H1 (cell line): ENCODE measurements at regions not wholly inside any gene's neighbourhood (a gene's known extent, or its start where the extent isn't known, plus 50 kb on each side); places are given as distances from the start of the nearest gene placed in this dataset.
A peak's percentile ranks its signal among the peaks of the same experiment; 100 is the strongest.
"Not testable (repeated sequence)": the region's sequence is repeated elsewhere in the genome, so short reads cannot be mapped to it uniquely, and the experiment has no call there.

Source experiments
- CTCF ChIA-PET: fragments of 300-600 bp; sonication (Branson Sonifier 250); formaldehyde crosslinking; loops from one replicate; lab custom pipeline; 2021; ENCODE audit not compliant: partially characterized antibody; lab: Charles Lee
- POLR2A ChIA-PET: fragments of 300-600 bp; sonication (Branson Sonifier 250); formaldehyde crosslinking; loops from one replicate; lab custom pipeline; 2021; ENCODE audit warnings: inconsistent platforms; ENCODE audit not compliant: partially characterized antibody; lab: Charles Lee
- DNase-seq, 2 experiments: peaks; one replicate each; pipeline versions ENCODE4 v3.0.0 to v3.0.0-alpha.2; 2010 to 2022; ENCODE audit warnings: low spot score in 2 of 2, low read depth in 1 of 2, mixed read lengths in 1 of 2
- FAIRE-seq: peaks from 2 replicates; lab custom pipeline; 2011; peaks lifted over from hg19 to GRCh38; lab: Jason Lieb, UNC
- H2AFZ ChIP-seq: 2 replicates; pipeline ENCODE4 v1.8.1; 2012; ENCODE audit warnings: low read length, inconsistent platforms
- H2AK5ac ChIP-seq: 2 replicates; pipeline ENCODE4 v1.6.1; 2013; ENCODE audit warnings: low read depth, low read length
- H2BK120ac ChIP-seq: replicated peaks from 2 replicates; pipeline ENCODE3; 2013; ENCODE audit warnings: low read depth, low read length, inconsistent platforms
- H2BK12ac ChIP-seq: 2 replicates; pipeline ENCODE4 v1.6.1; 2013; ENCODE audit warnings: low read depth, low read length
- H2BK15ac ChIP-seq: 2 replicates; pipeline ENCODE4 v1.6.1; 2013; ENCODE audit warnings: low read length
- H2BK20ac ChIP-seq: 2 replicates; pipeline ENCODE4 v1.6.1; 2013; ENCODE audit warnings: low read length
- H2BK5ac ChIP-seq: 2 replicates; pipeline ENCODE4 v1.6.1; 2013; ENCODE audit warnings: low read depth, low read length
- H3K14ac ChIP-seq: 2 replicates; pipeline ENCODE4 v1.6.1; 2013; ENCODE audit warnings: inconsistent platforms; ENCODE audit not compliant: insufficient read length
- H3K18ac ChIP-seq: 2 replicates; pipeline ENCODE4 v1.6.1; 2013; ENCODE audit warnings: low read length; ENCODE audit errors: extremely low read depth
- H3K23ac ChIP-seq: 2 replicates; pipeline ENCODE4 v1.6.1; 2013; ENCODE audit warnings: inconsistent platforms; ENCODE audit not compliant: insufficient read length
- H3K23me2 ChIP-seq: 2 replicates; pipeline ENCODE4 v1.6.1; 2013; ENCODE audit warnings: low read depth, low read length
- H3K27ac ChIP-seq: 2 replicates; pipeline ENCODE4 v1.6.1; 2011; ENCODE audit warnings: low read depth, low read length, inconsistent platforms
- H3K27me3 ChIP-seq, 4 experiments: replicated peaks in 1 of 4; 1 replicate in 1 of 4; 2 replicates in 3 of 4; pipeline versions ENCODE4 v1.6.1 to v1.8.1; 2011 to 2013; ENCODE audit warnings: low read length in 3 of 4, mild to moderate bottlenecking in 3 of 4, inconsistent platforms in 2 of 4, mixed read lengths in 2 of 4, moderate library complexity in 1 of 4; ENCODE audit not compliant: control insufficient read depth in 3 of 4, insufficient read depth in 3 of 4; ENCODE audit errors: extremely low read depth in 1 of 4
- H3K36me3 ChIP-seq, 4 experiments: 2 replicates each; pipeline versions ENCODE4 v1.6.1 to v1.8.1; 2011 to 2013; ENCODE audit warnings: mild to moderate bottlenecking in 4 of 4, low read length in 3 of 4, moderate library complexity in 2 of 4, control low read depth in 1 of 4, inconsistent platforms in 1 of 4; ENCODE audit not compliant: insufficient read depth in 4 of 4, control insufficient read depth in 2 of 4
- H3K4ac ChIP-seq: replicated peaks from 2 replicates; pipeline ENCODE3; 2013; ENCODE audit warnings: low read length, low read depth, mixed read lengths, inconsistent platforms; ENCODE audit not compliant: insufficient read length
- H3K4me1 ChIP-seq, 4 experiments: replicated peaks in 1 of 4; 1 replicate in 1 of 4; 2 replicates in 3 of 4; pipeline versions ENCODE4 v1.6.1 to v1.8.1; 2011 to 2013; ENCODE audit warnings: low read length in 3 of 4, inconsistent platforms in 2 of 4, mixed read lengths in 1 of 4; ENCODE audit not compliant: insufficient read depth in 4 of 4, control insufficient read depth in 3 of 4
- H3K4me2 ChIP-seq, 2 experiments: 2 replicates each; pipeline versions ENCODE4 v1.6.1 to v1.8.1; 2011 to 2013; ENCODE audit warnings: low read depth in 2 of 2, low read length in 2 of 2, control low read depth in 1 of 2, inconsistent platforms in 1 of 2, mild to moderate bottlenecking in 1 of 2; ENCODE audit not compliant: insufficient read depth in 1 of 2
- H3K4me3 ChIP-seq, 4 experiments: fragments of 200-600, 300-600 bp in 1 of 4; sonication (generic), shearing (Covaris generic), sonication (Bioruptor Twin) in 1 of 4; 2 replicates each; pipeline versions ENCODE4 v1.5.1 to v1.8.1; 2011 to 2016; ENCODE audit warnings: low read length in 4 of 4, low read depth in 3 of 4, control low read depth in 2 of 4, inconsistent platforms in 2 of 4, mild to moderate bottlenecking in 2 of 4, mixed read lengths in 1 of 4, moderate library complexity in 1 of 4; ENCODE audit not compliant: insufficient read depth in 2 of 4; ENCODE audit errors: extremely low read depth in 1 of 4
- H3K56ac ChIP-seq: replicated peaks from 2 replicates; pipeline ENCODE3; 2013; ENCODE audit warnings: low read depth, mild to moderate bottlenecking, mixed read lengths, low read length, inconsistent platforms; ENCODE audit not compliant: insufficient read length
- H3K79me1 ChIP-seq: 2 replicates; pipeline ENCODE4 v1.6.1; 2013; ENCODE audit warnings: low read depth, low read length, control low read depth
- H3K79me2 ChIP-seq, 2 experiments: 2 replicates each; pipeline versions ENCODE4 v1.6.1 to v1.8.1; 2012 to 2013; ENCODE audit warnings: low read length in 2 of 2, mild to moderate bottlenecking in 2 of 2, inconsistent platforms in 1 of 2; ENCODE audit not compliant: insufficient read depth in 2 of 2, control insufficient read depth in 1 of 2
- H3K9ac ChIP-seq, 4 experiments: replicated peaks in 1 of 4; 1 replicate in 1 of 4; 2 replicates in 3 of 4; pipeline versions ENCODE4 v1.6.1 to v1.8.1; 2011 to 2013; ENCODE audit warnings: low read depth in 3 of 4, low read length in 3 of 4, control low read depth in 2 of 4, mild to moderate bottlenecking in 2 of 4, moderate library complexity in 2 of 4, inconsistent platforms in 1 of 4; ENCODE audit errors: extremely low read depth in 1 of 4
- H3K9me3 ChIP-seq, 2 experiments: 2 replicates each; pipeline versions ENCODE4 v1.6.1 to v1.8.1; 2012 to 2013; ENCODE audit warnings: mild to moderate bottlenecking in 2 of 2, moderate library complexity in 2 of 2, control low read depth in 1 of 2, inconsistent platforms in 1 of 2, low read depth in 1 of 2, low read length in 1 of 2, mixed read lengths in 1 of 2; ENCODE audit not compliant: insufficient read depth in 2 of 2
- H4K20me1 ChIP-seq, 2 experiments: replicated peaks in 1 of 2; 2 replicates each; pipeline versions ENCODE3 to v1.8.1; 2011 to 2013; ENCODE audit warnings: inconsistent platforms in 2 of 2, low read length in 2 of 2, mild to moderate bottlenecking in 1 of 2; ENCODE audit not compliant: insufficient read depth in 2 of 2, control insufficient read depth in 1 of 2
- H4K5ac ChIP-seq: 2 replicates; pipeline ENCODE4 v1.6.1; 2013; ENCODE audit warnings: low read length, low read depth, mixed read lengths, inconsistent platforms; ENCODE audit not compliant: insufficient read length
- H4K8ac ChIP-seq: 2 replicates; pipeline ENCODE4 v1.8.0; 2013; ENCODE audit warnings: mild to moderate bottlenecking, moderate library complexity, low read length, inconsistent platforms; ENCODE audit not compliant: insufficient read depth; ENCODE audit errors: extremely low read depth
- H4K91ac ChIP-seq: replicated peaks from 2 replicates; pipeline ENCODE3; 2013; ENCODE audit warnings: low read length, mixed read lengths, inconsistent platforms; ENCODE audit not compliant: insufficient read length
- WGBS, 2 experiments: shearing (Covaris generic) in 1 of 2; methylation state at CpG; one replicate each; pipeline versions ENCODE4 v1.1.6 to v1.1.7; 2013 to 2015; ENCODE audit warnings: low lambda C conversion rate in 2 of 2, mixed read lengths in 2 of 2, inconsistent platforms in 1 of 2, low coverage in 1 of 2, missing lambda C conversion rate in 1 of 2; ENCODE audit not compliant: insufficient replicate concordance in 2 of 2, insufficient coverage in 1 of 2, insufficient read length in 1 of 2; ENCODE audit errors: extremely low coverage in 1 of 2, missing lambda C conversion rate in 1 of 2; 5-methylcytosine and 5-hydroxymethylcytosine counted together

DNA sequence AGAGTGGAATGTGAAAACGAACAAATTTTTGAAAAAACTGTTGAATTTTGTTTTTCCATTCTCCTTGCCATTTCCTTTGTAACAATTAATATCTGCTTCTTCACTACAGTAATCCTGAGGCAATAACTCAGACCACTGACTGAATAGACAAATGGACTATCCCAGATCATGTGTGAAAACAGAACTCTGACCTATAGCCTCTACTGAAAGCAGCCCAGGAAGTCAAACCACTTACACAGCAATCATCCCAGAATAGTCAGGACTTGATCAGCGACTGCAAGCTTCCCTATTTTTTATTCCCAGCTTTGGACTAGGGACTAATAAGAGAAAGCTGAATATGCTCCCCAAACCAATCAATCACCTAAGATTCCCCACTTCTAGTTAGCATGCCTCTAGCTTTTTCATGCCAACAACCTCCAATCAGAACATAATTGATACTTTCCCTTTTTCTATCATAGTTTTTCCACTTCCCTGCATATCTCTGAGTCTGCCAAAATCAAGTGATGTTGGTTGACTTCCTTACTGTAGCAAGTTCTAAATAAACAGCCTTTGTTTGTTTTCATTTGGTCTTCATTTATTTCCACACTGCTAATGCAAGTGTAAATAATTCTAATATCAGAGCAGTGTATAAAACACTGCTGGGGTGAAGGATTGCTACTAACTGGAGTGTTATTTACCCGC lies 298.2 kb downstream of the TSPY2 start:
- H2BK5ac ChIP-seq, H2BK120ac ChIP-seq, H3K9me3 ChIP-seq, H3K18ac ChIP-seq, H3K23me2 ChIP-seq, DNase-seq, H3K14ac ChIP-seq, H2BK12ac ChIP-seq, H3K79me1 ChIP-seq, POLR2A ChIA-PET, H3K79me2 ChIP-seq, H3K23ac ChIP-seq, CTCF ChIA-PET, H4K91ac ChIP-seq, H3K36me3 ChIP-seq, H3K4me3 ChIP-seq, H3K9ac ChIP-seq, H3K4ac ChIP-seq, H3K27ac ChIP-seq, H2AK5ac ChIP-seq, H3K4me1 ChIP-seq, H2BK15ac ChIP-seq, H4K8ac ChIP-seq, H2AFZ ChIP-seq, H3K27me3 ChIP-seq, H4K20me1 ChIP-seq, H3K4me2 ChIP-seq, H3K56ac ChIP-seq, H2BK20ac ChIP-seq, H4K5ac ChIP-seq: not testable (repeated sequence)
- 100% methylated on average over 2 of the region's 3 CpGs; no CpG with 5 or more reads in 1 of the 2 experiments for WGBS, 2 experiments
- peak; percentile 50 for FAIRE-seq

DNA sequence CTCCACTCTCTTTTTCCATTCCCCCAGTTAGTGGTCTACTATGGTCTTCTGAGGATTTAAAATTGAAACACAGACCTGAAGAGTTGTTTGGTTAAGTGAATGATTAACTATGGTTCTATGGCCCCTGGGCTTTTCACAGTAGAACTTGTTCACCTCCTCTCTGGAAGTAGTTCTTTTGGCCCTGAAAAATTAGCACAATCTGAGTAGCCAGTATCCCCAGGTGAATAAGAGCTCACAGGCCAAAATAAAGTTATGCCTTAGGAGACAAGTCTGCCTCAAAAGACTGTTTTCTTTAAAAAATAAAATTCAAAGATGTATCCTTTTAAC lies 298.7 kb downstream of the TSPY2 start:
- H3K9ac ChIP-seq, H3K14ac ChIP-seq, H4K5ac ChIP-seq, H3K27ac ChIP-seq, H3K4me2 ChIP-seq, H2AK5ac ChIP-seq, H3K23me2 ChIP-seq, H2BK15ac ChIP-seq, FAIRE-seq, H3K23ac ChIP-seq, H3K79me1 ChIP-seq, H4K91ac ChIP-seq, H2BK12ac ChIP-seq, H3K79me2 ChIP-seq, H2AFZ ChIP-seq, H3K56ac ChIP-seq, H3K4me3 ChIP-seq, H3K9me3 ChIP-seq, H3K4me1 ChIP-seq, H2BK5ac ChIP-seq, DNase-seq, H3K27me3 ChIP-seq, H3K4ac ChIP-seq, H2BK20ac ChIP-seq, H3K18ac ChIP-seq, POLR2A ChIA-PET, CTCF ChIA-PET, H4K8ac ChIP-seq, H2BK120ac ChIP-seq, H4K20me1 ChIP-seq, H3K36me3 ChIP-seq: not testable (repeated sequence)
